HG03039 (cell line): ENCODE measurements at regions not wholly inside any gene's neighbourhood (a gene's known extent, or its start where the extent isn't known, plus 50 kb on each side); places are given as distances from the start of the nearest gene placed in this dataset.
"Not testable (repeated sequence)": the region's sequence is repeated elsewhere in the genome, so short reads cannot be mapped to it uniquely, and the experiment has no call there.

Experiments used
- ATAC-seq: cut with Tn5 transposase; IDR thresholded peaks from one replicate; pipeline ENCODE4 v1.9.1; 2021; ENCODE audit warnings: mild to moderate bottlenecking, moderate library complexity; ENCODE audit not compliant: unreplicated experiment

- no peak for ATAC-seq
Observed at GRCh38 chr12:74071182-74071581, 466.5 kb upstream of the ATXN7L3B start.

DNA sequence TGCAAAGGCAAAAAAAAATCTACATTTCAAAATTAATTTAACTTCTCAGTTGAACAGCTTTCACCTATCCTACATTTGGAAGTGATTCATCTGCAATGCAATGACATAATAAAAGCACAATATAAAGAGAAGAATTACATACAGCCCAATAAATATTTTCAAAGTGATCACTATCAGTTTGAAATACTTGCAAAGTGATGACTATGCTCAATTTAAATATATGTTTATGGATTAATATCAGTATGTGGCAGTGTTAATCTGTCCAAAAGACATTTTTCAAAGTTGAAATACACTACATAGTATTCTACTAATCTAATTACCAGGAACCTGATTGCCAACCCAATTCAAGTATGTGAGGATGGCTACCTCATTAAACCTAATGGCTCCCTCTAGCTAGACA, 460.7 kb upstream of the ATXN7L3B start:
- no peak for ATAC-seq

DNA sequence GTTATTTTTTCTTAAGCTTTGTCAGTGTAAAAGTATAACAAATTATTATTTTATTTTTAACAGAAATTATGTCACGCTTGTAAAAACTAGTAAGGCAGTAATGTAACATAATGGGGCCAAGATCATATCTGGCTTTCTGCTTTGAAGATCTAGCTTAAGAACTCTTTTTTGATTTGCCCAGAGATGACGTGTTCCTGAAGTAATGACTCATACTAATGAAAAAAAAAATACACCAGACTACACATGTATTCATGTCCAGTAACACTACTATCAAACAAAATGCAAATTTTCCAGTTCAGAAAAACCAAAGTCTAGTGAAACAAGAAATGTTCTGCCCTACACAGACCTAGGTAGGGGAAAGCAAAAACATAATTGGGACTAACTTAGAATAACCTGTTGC, 432.2 kb upstream of the ATXN7L3B start:
- no peak for ATAC-seq

DNA sequence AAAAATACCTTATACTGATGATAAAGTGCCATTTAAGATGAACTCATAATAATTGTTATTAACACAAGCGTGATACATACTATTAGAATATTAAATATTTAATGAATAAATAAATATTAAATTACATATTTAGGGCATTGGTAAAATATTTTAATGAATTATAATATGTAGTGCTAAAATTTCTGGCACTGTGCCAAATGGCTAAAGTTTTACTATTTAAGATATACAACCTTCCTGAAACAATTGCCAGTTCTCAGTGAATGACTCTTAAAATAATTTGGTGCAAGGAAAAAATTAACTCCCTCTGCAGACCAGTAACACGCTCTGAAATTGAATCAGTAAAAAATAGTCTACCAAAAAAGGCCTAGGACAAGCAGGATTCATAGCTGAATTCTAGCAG, 428.9 kb upstream of the ATXN7L3B start:
- no peak for ATAC-seq

DNA sequence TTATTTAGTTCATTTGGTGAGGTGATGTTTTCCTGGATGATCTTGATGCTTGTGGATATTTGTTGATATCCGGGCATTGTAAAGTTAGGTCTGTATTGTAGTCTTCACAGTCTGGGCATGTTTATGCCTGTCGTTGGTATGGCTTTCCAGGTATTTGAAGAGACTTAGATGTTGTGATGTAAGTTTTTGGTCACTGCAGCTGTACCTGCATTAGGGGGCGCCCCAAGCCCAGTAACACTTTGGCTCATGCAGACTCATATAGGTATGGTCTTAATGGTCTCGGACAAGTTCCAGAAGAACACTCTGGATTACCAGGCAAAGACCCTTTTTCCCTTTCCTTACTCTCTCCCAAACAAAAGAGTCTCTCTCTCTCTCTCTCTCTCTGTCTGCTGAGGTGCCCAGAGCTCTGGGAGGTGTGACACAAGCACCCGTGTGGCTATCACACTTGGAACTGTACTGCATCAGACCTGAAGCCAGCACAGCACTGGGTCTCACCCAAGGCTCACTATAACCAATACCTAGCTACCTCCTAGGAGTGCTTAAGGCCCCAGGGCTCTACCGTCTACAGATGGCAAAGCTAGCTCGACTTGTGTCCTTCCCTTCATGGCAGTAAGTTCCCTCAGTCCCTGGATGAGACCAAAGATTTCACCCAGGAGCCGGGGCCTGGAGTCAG, 425.8 kb upstream of the ATXN7L3B start:
- ATAC-seq: no peak

- ATAC-seq: no peak
Observed at GRCh38 chr12:74119811-74120362, 417.7 kb upstream of the ATXN7L3B start.

DNA sequence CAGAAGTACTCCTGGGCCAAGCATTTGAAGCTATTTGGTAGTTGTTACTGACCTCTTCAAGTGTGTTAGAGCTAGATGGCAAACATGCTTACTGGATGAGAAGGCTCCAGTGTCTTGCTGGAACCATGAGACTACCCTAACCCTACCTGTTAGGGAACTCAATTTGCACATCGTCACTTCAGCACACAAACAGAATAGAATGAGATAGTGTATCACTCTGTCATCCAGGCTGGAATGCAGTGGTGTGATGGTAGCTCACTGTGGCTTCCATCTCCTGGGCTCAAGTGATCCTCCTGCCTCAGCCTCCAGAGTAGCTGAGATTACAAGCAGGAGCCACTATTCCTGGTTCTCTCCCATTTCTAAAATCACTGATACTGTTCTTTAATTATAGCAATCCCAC, 417.0 kb upstream of the ATXN7L3B start:
- ATAC-seq: no peak

- no peak for ATAC-seq
Observed at GRCh38 chr12:74129702-74130101, 407.9 kb upstream of the ATXN7L3B start.

DNA sequence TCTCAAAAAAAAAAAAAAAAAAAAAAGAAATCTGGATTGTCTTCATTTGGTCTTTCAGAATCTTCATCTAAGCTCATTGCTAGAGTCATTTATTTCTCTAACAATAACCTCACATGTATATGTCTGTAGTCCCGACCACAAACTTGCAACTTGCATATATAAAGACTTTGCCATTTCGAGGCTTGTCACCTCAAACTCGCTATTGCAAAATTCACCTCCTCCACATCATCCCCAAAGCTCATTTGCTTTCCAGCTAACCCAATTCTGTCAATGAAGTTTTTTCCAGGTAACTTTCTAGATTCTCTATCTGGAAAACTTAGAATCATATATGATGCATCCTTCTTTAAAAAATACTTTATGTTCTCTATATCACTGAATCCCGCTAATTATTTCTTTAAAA, 393.2 kb upstream of the ATXN7L3B start:
- ATAC-seq: no peak

GRCh38 chr12:74145328-74145727, 392.3 kb upstream of the ATXN7L3B start:
- no peak for ATAC-seq

DNA sequence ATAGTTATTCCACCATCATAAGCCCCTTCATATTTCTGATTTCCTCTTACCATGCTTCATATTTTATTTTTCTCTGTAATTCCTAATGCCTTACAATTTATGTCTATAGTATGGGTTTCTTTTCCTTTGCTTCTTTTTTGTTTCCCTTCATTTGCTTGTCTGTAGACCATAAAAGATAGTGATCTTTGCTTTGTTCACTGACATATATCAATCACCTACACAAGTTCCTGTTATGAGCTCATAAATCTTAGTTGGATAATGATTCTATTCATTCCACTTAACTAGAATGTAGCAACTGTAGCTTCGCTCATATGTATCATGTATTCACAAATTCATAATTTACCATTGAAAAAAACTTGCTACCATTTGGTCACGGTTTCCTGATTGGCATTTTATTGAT, 388.8 kb upstream of the ATXN7L3B start:
- ATAC-seq: no peak

GRCh38 chr12:74152370-74152769, 385.3 kb upstream of the ATXN7L3B start:
- ATAC-seq: no peak

GRCh38 chr12:74166096-74166495, 371.5 kb upstream of the ATXN7L3B start:
- ATAC-seq: no peak

DNA sequence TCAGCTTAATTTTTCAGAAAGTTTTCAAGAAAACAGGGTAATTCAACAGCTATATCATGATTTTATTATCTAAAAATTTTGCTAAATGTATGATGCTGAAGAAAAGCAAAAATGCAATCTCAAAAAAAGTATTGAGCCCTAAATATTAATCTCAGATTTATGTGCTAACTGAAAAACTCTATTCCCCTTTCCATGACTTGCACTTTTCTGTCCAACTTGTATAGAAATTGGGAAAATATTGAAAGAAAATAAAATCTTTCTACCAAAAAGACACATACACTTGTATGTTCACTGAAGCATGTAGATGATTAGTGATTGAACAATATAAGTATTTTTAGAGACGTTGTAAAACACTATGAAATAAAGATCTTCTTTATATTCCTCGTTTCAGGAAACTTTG, 368.0 kb upstream of the ATXN7L3B start:
- ATAC-seq: no peak

DNA sequence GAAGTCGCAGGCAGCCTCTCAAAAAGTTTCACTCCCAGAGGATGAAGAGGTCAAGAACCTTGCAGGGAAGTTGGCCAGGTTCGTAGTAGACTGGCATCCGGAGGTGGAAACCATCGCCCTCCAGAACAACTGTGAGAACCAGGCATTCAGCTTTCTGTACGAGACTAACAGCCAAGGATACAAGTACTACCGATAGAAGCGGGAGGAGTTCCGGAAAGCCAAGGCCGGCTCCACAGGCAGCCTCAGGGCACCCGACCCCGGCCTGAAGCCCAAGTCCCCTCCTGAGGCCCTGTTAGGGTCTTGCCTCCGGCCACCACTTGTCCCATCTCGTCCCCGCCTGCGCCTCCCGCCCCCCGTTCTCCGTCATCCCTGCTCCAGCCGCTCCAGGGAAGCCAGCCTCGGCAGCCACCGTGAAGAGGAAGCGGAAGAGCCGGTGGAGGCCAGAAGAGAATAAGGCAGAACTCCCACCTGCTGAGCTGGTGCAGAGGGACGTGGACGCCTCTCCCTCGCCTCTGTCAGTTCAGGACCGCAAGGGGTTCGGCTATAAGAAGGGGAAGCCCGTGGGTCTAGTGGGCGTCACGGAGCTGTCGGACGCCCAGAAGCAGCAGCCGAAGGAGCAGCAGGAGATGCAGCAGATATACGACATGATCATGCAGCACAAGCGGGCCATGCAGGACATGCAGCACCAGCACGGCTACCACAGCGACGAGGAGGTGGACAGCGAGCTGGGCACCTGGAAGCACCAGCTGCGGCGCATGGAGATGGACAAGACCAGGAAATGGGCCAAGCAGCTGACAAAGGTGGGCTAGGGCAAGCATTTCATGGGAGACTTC, 366.8 kb upstream of the ATXN7L3B start:
- ATAC-seq: no peak

DNA sequence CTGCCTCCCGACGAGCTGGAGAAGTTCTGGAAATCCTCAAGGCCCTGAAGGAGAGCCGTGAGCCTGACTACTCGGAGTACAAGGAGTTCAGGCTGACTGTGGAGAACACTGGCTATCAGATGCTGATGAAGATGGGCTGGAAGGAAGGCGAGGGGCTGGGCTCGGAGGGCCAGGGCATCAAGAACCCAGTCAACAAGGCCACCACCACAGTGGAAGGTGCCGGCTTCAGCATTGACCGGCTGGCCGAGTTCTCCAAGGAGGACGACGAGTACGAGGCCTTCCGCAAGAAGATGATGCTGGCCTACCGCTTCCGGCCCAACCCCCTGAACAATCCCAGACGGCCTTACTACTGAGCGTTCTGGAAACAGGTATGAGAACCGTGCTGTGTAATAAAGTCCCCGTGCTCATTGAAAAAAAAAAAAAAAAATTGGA, 366.1 kb upstream of the ATXN7L3B start:
- no peak for ATAC-seq

- not testable (repeated sequence) for ATAC-seq
Observed at GRCh38 chr12:74174961-74175360, 362.7 kb upstream of the ATXN7L3B start.

GRCh38 chr12:74185360-74185759, 352.3 kb upstream of the ATXN7L3B start:
- no peak for ATAC-seq

GRCh38 chr12:74193191-74193590, 344.4 kb upstream of the ATXN7L3B start:
- ATAC-seq: no peak

GRCh38 chr12:74204236-74204635, 333.4 kb upstream of the ATXN7L3B start:
- ATAC-seq: no peak

- no peak for ATAC-seq
Observed at GRCh38 chr12:74227846-74228545, 309.6 kb upstream of the ATXN7L3B start.
